Parathyroid adenoma (tissue), 2 donors: ENCODE measurements at regions not wholly inside any gene's neighbourhood (a gene's known extent, or its start where the extent isn't known, plus 50 kb on each side); places are given as distances from the start of the nearest gene placed in this dataset.

Source experiments
- H2AFZ ChIP-seq: fragments of 300-600 bp; sonication (generic); one replicate; pipeline ENCODE4 v1.7.0; 2017; ENCODE audit warnings: antibody characterized with exemption, mild to moderate bottlenecking
- H3K27ac ChIP-seq: fragments of 300-600 bp; sonication (generic); one replicate; pipeline ENCODE4 v1.7.0; 2017
- H3K27me3 ChIP-seq: fragments of 300-600 bp; sonication (generic); one replicate; pipeline ENCODE4 v1.7.0; 2017; ENCODE audit warnings: low read length; ENCODE audit not compliant: control insufficient read depth, insufficient read depth
- H3K36me3 ChIP-seq: fragments of 300-600 bp; sonication (generic); one replicate; pipeline ENCODE4 v1.7.0; 2017; ENCODE audit warnings: low read length; ENCODE audit not compliant: control insufficient read depth, insufficient read depth
- H3K4me1 ChIP-seq: fragments of 300-600 bp; sonication (generic); one replicate; pipeline ENCODE4 v1.7.0; 2017; ENCODE audit warnings: control low read depth
- H3K4me2 ChIP-seq: fragments of 300-600 bp; sonication (generic); one replicate; pipeline ENCODE4 v1.7.0; 2017; ENCODE audit warnings: low read length
- H3K4me3 ChIP-seq: fragments of 300-600 bp; sonication (generic); one replicate; pipeline ENCODE4 v1.7.0; 2017; ENCODE audit warnings: low read depth, low read length
- H3K79me2 ChIP-seq: fragments of 300-600 bp; sonication (generic); one replicate; pipeline ENCODE4 v1.7.0; 2017; ENCODE audit warnings: control low read depth
- H3K9ac ChIP-seq: fragments of 300-600 bp; sonication (generic); one replicate; pipeline ENCODE4 v1.7.0; 2017; ENCODE audit warnings: mild to moderate bottlenecking
- H3K9me3 ChIP-seq: fragments of 300-600 bp; sonication (generic); one replicate; pipeline ENCODE4 v1.7.0; 2017; ENCODE audit warnings: low read length; ENCODE audit not compliant: control insufficient read depth
- TF ChIP-seq, protein P1 (sequence below): fragments of 300-600 bp; sonication (generic); IDR thresholded peaks from one replicate; pipeline ENCODE4 v1.7.0; 2017; ENCODE audit warnings: antibody characterized with exemption, mild to moderate bottlenecking
- donor health status: primary hyperparathyroidism.

DNA sequence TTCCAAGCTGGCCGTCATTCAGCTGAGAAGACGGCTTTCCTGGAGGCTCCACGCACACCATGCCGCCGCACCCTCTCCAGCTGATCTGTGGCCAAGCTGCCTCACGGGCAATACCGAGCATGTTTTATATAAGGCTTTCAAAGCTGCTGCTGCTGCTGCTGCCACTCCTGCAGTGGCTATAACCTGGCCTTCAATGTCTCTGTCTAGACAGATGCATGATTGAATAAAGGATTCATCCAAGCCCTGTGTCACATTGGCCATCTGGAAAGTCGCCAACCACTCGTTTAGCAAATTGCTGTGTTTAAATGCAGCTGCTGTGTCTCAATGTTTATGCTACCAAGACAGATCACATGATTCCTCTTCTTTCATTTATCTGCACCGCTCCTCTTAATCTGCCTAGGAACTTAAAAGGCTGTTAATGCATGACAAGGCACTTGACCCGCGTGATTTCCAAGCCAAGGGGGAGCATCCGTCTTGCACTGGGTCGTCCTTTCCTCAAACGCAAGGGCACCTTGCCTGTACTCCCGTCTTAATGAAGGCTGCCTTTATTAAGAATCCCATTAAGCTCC, 114.3 kb downstream of the TEX26 start:
- Histone ChIP-seq H3K9me3 (no peaks in the 10 kb centered on the region), H3K4me3 (no peak overlapping the region), H3K79me2 (no peaks in the 10 kb centered on the region), H2AFZ (no peak overlapping the region), H3K36me3 (no peaks in the 10 kb centered on the region), H3K4me1 (peaks cover 5% of the 10 kb centered on the region), H3K27ac (no peak overlapping the region), H3K9ac (no peak overlapping the region), H3K4me2 (no peak overlapping the region), H3K27me3 (no peaks in the 10 kb centered on the region)
- TF ChIP-seq, protein P1, sequence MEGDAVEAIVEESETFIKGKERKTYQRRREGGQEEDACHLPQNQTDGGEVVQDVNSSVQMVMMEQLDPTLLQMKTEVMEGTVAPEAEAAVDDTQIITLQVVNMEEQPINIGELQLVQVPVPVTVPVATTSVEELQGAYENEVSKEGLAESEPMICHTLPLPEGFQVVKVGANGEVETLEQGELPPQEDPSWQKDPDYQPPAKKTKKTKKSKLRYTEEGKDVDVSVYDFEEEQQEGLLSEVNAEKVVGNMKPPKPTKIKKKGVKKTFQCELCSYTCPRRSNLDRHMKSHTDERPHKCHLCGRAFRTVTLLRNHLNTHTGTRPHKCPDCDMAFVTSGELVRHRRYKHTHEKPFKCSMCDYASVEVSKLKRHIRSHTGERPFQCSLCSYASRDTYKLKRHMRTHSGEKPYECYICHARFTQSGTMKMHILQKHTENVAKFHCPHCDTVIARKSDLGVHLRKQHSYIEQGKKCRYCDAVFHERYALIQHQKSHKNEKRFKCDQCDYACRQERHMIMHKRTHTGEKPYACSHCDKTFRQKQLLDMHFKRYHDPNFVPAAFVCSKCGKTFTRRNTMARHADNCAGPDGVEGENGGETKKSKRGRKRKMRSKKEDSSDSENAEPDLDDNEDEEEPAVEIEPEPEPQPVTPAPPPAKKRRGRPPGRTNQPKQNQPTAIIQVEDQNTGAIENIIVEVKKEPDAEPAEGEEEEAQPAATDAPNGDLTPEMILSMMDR = no peak

DNA sequence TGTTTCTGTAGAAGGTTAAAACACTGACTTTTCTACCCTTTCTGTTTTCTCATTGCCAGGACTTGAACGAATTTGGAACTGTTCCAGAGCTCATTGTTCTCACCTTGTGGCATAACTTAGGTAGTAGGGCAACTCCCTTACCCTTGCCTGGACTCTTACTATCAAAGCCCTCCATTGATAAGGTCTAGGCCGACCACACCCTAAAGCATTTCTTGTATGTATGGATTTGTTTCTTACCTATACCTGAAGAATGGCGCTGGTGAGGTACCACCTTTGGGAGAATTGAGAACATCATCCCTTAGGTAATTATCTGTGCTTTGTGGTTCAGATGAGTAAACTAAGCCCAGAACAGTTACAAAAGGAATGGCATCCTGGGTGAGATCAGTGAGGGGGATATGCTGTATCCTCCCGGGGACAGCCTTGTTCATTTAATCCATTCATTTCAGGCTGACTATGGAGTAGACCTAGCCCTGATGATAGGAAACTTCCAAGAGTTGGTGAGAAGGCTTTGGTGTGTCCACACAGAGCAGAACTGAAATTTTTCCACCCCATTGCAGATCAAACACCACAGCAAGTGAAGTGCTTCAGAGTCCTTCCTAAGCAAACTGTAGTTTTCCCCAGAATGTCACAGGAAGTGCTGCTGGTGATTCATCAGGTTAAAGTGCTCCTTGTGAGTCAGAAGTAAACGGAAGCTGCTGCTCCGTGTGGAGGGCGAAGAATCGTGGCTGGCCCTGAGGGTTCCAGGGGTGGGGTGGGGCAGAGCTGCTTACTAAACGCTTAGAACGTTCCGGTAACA, 113.0 kb downstream of the TEX26 start:
- Histone ChIP-seq H3K4me1 (peaks cover 5% of the 10 kb centered on the region), H3K9ac (no peak overlapping the region), H2AFZ (peak overlapping the region; percentile 51), H3K4me2 (peak overlapping the region; percentile 57), H3K27me3 (no peaks in the 10 kb centered on the region), H3K4me3 (no peak overlapping the region), H3K27ac (peak overlapping the region; percentile 63), H3K9me3 (no peaks in the 10 kb centered on the region), H3K79me2 (no peaks in the 10 kb centered on the region), H3K36me3 (no peaks in the 10 kb centered on the region)
- TF ChIP-seq, protein P1 = no peak

DNA sequence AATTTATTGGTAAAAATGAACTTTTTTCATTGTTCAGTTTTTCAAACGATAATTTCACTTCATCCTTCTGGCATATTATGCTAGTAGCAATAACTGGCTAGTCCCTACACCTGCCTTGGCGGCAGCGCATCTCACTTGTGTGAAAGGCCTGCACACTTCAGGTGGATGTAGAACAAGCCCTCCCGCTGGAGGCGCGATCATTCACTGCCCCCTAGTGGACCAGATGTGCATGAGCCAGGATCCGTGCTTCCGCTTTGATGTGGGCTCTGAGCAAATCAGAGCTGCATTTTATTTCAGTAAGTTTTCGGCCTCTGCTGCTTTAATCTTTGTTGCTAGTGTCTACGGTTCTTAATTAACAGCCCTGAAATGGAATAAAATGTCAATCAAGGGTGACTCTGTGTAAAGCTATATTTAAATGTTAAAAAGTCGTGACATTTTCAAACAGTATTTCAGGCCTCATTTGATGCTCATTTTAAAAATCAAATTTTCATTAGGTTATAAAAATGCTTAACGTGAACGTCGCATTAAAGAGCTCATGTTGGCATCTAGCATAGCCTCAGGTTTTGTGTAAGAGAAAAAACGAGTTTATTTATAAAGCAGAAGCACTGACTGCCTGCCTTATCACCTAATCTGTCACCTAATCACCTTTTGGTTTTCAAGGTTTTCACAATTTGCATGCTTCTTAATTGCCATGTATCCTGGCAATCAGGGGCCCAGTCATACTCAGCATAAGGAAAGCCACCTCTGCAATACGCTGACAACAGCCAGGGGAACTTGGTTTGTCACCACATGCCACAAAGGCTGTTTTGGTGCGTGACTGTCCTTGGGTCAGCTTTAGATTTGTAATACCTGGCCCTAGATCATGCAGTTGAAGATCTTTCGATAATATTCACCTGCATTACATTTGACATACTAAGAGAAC, 112.2 kb downstream of the TEX26 start:
- Histone ChIP-seq H2AFZ (peak overlapping the region; percentile 51), H3K4me2 (peak overlapping the region; percentile 57), H3K9me3 (no peaks in the 10 kb centered on the region), H3K27me3 (no peaks in the 10 kb centered on the region), H3K9ac (no peak overlapping the region), H3K4me1 (peaks cover 5% of the 10 kb centered on the region), H3K79me2 (no peaks in the 10 kb centered on the region), H3K27ac (peak overlapping the region; percentile 63), H3K4me3 (peak overlapping the region; percentile 25), H3K36me3 (no peaks in the 10 kb centered on the region)
- TF ChIP-seq, protein P1 = peak; percentile 84

DNA sequence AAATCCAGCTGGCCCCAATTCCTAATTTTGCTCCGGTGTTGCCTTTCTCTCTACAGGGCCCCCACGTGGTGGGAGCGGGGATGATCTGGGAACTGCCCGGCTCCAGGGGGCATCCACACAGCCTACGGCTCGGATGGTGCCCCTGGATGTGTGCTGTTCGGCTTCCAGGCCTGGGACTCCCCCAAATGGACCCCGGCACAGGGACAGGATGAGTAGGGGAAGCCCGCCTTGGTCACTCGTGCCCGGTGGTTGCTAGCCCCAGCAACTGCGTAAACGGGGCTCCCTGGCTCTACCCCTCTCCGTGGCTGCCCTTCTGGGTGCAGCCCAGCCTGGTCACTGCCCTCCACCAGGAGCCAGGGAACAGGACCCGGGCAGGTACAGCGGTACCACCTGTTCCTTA, 111.5 kb downstream of the TEX26 start:
- TF ChIP-seq, protein P1 = no peak
- Histone ChIP-seq H3K4me2 (no peak overlapping the region), H3K4me3 (no peak overlapping the region), H3K9me3 (no peaks in the 10 kb centered on the region), H3K36me3 (no peaks in the 10 kb centered on the region), H3K4me1 (peaks cover 5% of the 10 kb centered on the region), H3K27ac (no peak overlapping the region), H3K27me3 (no peaks in the 10 kb centered on the region), H3K79me2 (no peaks in the 10 kb centered on the region), H2AFZ (peak overlapping the region; percentile 51), H3K9ac (no peak overlapping the region)
